C4-2B (cell line): ENCODE measurements at regions not wholly inside any gene's neighbourhood (a gene's known extent, or its start where the extent isn't known, plus 50 kb on each side); places are given as distances from the start of the nearest gene placed in this dataset.

ENCODE experiments used
- CTCF ChIP-seq: fragments of 450-650 bp; conservative IDR thresholded peaks from 2 replicates; pipeline ENCODE4 v1.5.1; 2017; ENCODE audit warnings: mild to moderate bottlenecking
- ZFX ChIP-seq: fragments of 450-650 bp; IDR thresholded peaks from 2 replicates; pipeline ENCODE4 v1.6.1; 2017

GRCh38 chr6:51007237-51007636 lies 188.6 kb downstream of the TFAP2B start:
- TF ChIP-seq CTCF = no peak
- no peak for TF ChIP-seq ZFX
